Mesenchymal stem cell (in vitro differentiated cells and primary cell): ENCODE measurements at regions not wholly inside any gene's neighbourhood (a gene's known extent, or its start where the extent isn't known, plus 50 kb on each side); places are given as distances from the start of the nearest gene placed in this dataset.

Source experiments
- DNase-seq: peaks from one replicate; pipeline ENCODE4 v3.0.0-alpha.2; 2013
- H2AFZ ChIP-seq: one replicate; pipeline ENCODE4 v1.6.1; 2013; ENCODE audit warnings: low read depth, mild to moderate bottlenecking, control low read depth, inconsistent platforms, low read length, moderate library complexity
- H2AK5ac ChIP-seq: 2 replicates; pipeline ENCODE4 v1.6.1; 2013; ENCODE audit warnings: low read length, moderate library complexity, mild to moderate bottlenecking, inconsistent platforms; ENCODE audit not compliant: severe bottlenecking
- H2BK120ac ChIP-seq: one replicate; pipeline ENCODE4 v1.6.1; 2013; ENCODE audit warnings: low read depth, mild to moderate bottlenecking, inconsistent platforms, low read length, moderate library complexity
- H2BK12ac ChIP-seq, 2 experiments: one replicate each; pipeline ENCODE4 v1.6.1; 2013; ENCODE audit warnings: inconsistent platforms in 2 of 2, low read length in 2 of 2, mild to moderate bottlenecking in 2 of 2, moderate library complexity in 2 of 2, control low read depth in 1 of 2
- H2BK15ac ChIP-seq: one replicate; pipeline ENCODE4 v1.6.1; 2013; ENCODE audit warnings: mild to moderate bottlenecking, low read depth, inconsistent platforms; ENCODE audit not compliant: poor library complexity, severe bottlenecking
- H2BK5ac ChIP-seq: 2 replicates; pipeline ENCODE4 v1.6.1; 2013; ENCODE audit warnings: low read depth, mild to moderate bottlenecking, low read length, control low read depth, inconsistent platforms; ENCODE audit not compliant: poor library complexity, severe bottlenecking
- H3K14ac ChIP-seq, 2 experiments: one replicate each; pipeline ENCODE4 v1.6.1; 2013; ENCODE audit warnings: inconsistent platforms in 2 of 2, low read length in 2 of 2, control low read depth in 1 of 2, mild to moderate bottlenecking in 1 of 2, moderate library complexity in 1 of 2
- H3K18ac ChIP-seq, 2 experiments: one replicate each; pipeline ENCODE4 v1.6.1; 2013; ENCODE audit warnings: inconsistent platforms in 2 of 2, low read length in 2 of 2, control low read depth in 1 of 2, low read depth in 1 of 2, mild to moderate bottlenecking in 1 of 2
- H3K23ac ChIP-seq, 2 experiments: one replicate each; pipeline ENCODE4 v1.6.1; 2013; ENCODE audit warnings: inconsistent platforms in 2 of 2, low read length in 2 of 2, mild to moderate bottlenecking in 2 of 2, moderate library complexity in 2 of 2, control low read depth in 1 of 2
- H3K27ac ChIP-seq: 2 replicates; pipeline ENCODE4 v1.5.1; 2013; ENCODE audit warnings: mild to moderate bottlenecking, moderate library complexity, low read length, control low read depth, inconsistent platforms; ENCODE audit not compliant: poor library complexity, severe bottlenecking
- H3K27me3 ChIP-seq, 2 experiments: 2 replicates each; pipeline versions ENCODE4 v1.6.1 to v1.7.0; 2013; ENCODE audit warnings: low read length in 2 of 2, mild to moderate bottlenecking in 2 of 2, moderate library complexity in 2 of 2, control low read depth in 1 of 2, inconsistent platforms in 1 of 2; ENCODE audit not compliant: control insufficient read depth in 1 of 2, insufficient read depth in 1 of 2
- H3K36me3 ChIP-seq, 2 experiments: 2 replicates each; pipeline versions ENCODE4 v1.6.1 to v1.7.0; 2013; ENCODE audit warnings: low read length in 2 of 2, control low read depth in 1 of 2, inconsistent platforms in 1 of 2, low read depth in 1 of 2, mild to moderate bottlenecking in 1 of 2; ENCODE audit not compliant: insufficient read depth in 2 of 2, control insufficient read depth in 1 of 2
- H3K4ac ChIP-seq, 2 experiments: one replicate each; pipeline ENCODE4 v1.6.1; 2013; ENCODE audit warnings: inconsistent platforms in 2 of 2, low read length in 2 of 2, mild to moderate bottlenecking in 2 of 2, moderate library complexity in 2 of 2, control low read depth in 1 of 2, low read depth in 1 of 2
- H3K4me1 ChIP-seq: 2 replicates; pipeline ENCODE4 v1.6.1; 2013; ENCODE audit warnings: low read depth, low read length, control low read depth; ENCODE audit not compliant: control insufficient read depth, insufficient read depth
- H3K4me2 ChIP-seq: 2 replicates; pipeline ENCODE4 v1.6.1; 2013; ENCODE audit warnings: low read length, mild to moderate bottlenecking, inconsistent platforms; ENCODE audit not compliant: poor library complexity, severe bottlenecking
- H3K4me3 ChIP-seq, 2 experiments: 2 replicates each; pipeline versions ENCODE4 v1.5.1 to v1.7.0; 2013; ENCODE audit warnings: low read length in 2 of 2, mild to moderate bottlenecking in 2 of 2, control low read depth in 1 of 2, low read depth in 1 of 2; ENCODE audit not compliant: insufficient read depth in 1 of 2
- H3K79me1 ChIP-seq: replicated peaks from 2 replicates; pipeline ENCODE4 v1.6.1; 2013; ENCODE audit warnings: mild to moderate bottlenecking, control low read depth, low read length, inconsistent platforms; ENCODE audit not compliant: poor library complexity, severe bottlenecking
- H3K9ac ChIP-seq: 2 replicates; pipeline ENCODE4 v1.7.0; 2013; ENCODE audit warnings: mild to moderate bottlenecking, low read length, moderate library complexity
- H3K9me3 ChIP-seq: 2 replicates; pipeline ENCODE4 v1.7.0; 2013; ENCODE audit warnings: mild to moderate bottlenecking, low read length; ENCODE audit not compliant: control insufficient read depth
- H4K8ac ChIP-seq: one replicate; pipeline ENCODE4 v1.6.1; 2013; ENCODE audit warnings: inconsistent platforms, mild to moderate bottlenecking, low read length, moderate library complexity
- H4K91ac ChIP-seq: one replicate; pipeline ENCODE4 v1.6.1; 2013; ENCODE audit warnings: mild to moderate bottlenecking, low read length, inconsistent platforms
- WGBS: methylation state at CpG from one replicate; pipeline ENCODE4 v1.1.7; 2013; ENCODE audit warnings: mixed read lengths; 5-methylcytosine and 5-hydroxymethylcytosine counted together

DNA sequence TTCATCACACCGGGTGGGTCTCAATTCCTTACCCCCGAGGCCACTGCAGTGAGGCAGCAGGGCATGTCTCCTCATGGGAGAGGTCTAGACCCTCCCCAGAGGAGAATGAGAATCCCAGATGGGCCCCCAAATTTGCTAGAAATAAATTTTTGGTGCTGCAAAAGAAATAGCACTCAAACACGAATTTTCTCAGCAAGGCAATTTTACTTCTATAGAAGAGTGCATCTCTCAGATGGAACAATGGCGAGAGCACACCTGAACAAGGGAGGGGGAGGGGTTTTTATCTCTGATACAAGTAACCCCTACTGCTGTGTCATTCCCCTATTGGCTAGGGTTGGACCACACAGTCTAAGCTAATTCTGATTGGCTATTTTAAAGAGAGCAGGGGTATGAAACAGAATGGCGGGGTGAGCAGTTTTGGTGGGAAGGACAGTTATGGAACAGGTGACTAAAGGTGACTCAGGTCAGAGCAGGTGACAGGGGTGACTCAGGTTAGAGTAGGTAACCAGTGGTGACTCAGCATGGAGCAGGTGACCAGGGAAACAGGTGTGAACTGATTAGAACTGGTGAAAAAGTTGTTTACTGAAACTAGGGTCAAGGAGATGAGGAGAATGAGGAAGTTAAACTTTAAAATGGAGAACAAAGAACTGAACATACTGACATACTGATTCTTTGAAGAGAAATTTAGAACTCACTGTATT, 93.0 kb upstream of the WNT7A start:
- H3K23ac ChIP-seq: no peak overlapping the region
- no peaks in the 10 kb centered on the region for H3K79me1 ChIP-seq
- H3K36me3 ChIP-seq: no peaks in the 10 kb centered on the region
- H2BK120ac ChIP-seq: no peak overlapping the region
- no peak overlapping the region for H2AFZ ChIP-seq
- H3K18ac ChIP-seq: no peak overlapping the region
- no peak overlapping the region for H3K4me3 ChIP-seq
- no peak overlapping the region for H4K91ac ChIP-seq
- H3K4me2 ChIP-seq: no peak overlapping the region
- H3K27me3 ChIP-seq: no peaks in the 10 kb centered on the region
- H4K8ac ChIP-seq: no peak overlapping the region
- no peak overlapping the region for H2BK15ac ChIP-seq
- DNase-seq: no peak
- H3K9me3 ChIP-seq: peaks cover 27% of the 10 kb centered on the region
- no peak overlapping the region for H2AK5ac ChIP-seq
- H3K9ac ChIP-seq: no peak overlapping the region
- H3K14ac ChIP-seq: no peak overlapping the region
- H3K27ac ChIP-seq: no peak overlapping the region
- H3K4ac ChIP-seq: no peak overlapping the region
- 64% methylated on average over 5 of the region's 5 CpGs for WGBS
- no peaks in the 10 kb centered on the region for H3K4me1 ChIP-seq
- no peak overlapping the region for H2BK12ac ChIP-seq
- no peak overlapping the region for H2BK5ac ChIP-seq

- H3K4ac ChIP-seq: no peak overlapping the region
- peaks cover 6% of the 10 kb centered on the region for H3K9me3 ChIP-seq
- H2BK5ac ChIP-seq: no peak overlapping the region
- no peaks in the 10 kb centered on the region for H3K27me3 ChIP-seq
- H3K4me1 ChIP-seq: no peaks in the 10 kb centered on the region
- H2BK15ac ChIP-seq: no peak overlapping the region
- no peak overlapping the region for H3K18ac ChIP-seq
- no peak overlapping the region for H4K91ac ChIP-seq
- H3K4me3 ChIP-seq: no peak overlapping the region
- H2AK5ac ChIP-seq: no peak overlapping the region
- no peak overlapping the region for H2BK120ac ChIP-seq
- no peak overlapping the region for H3K27ac ChIP-seq
- no peak for DNase-seq
- no peak overlapping the region for H2BK12ac ChIP-seq
- H3K79me1 ChIP-seq: no peaks in the 10 kb centered on the region
- no peak overlapping the region for H3K23ac ChIP-seq
- H3K14ac ChIP-seq: no peak overlapping the region
- H3K4me2 ChIP-seq: no peak overlapping the region
- H2AFZ ChIP-seq: no peak overlapping the region
- WGBS: 33% methylated on average over 2 of the region's 3 CpGs
- H3K36me3 ChIP-seq: no peaks in the 10 kb centered on the region
- no peak overlapping the region for H4K8ac ChIP-seq
- H3K9ac ChIP-seq: no peak overlapping the region
These were observed 86.4 kb upstream of the WNT7A start for GRCh38 chr3:13966302-13966701.

GRCh38 chr3:13963137-13963886, 83.4 kb upstream of the WNT7A start:
- no peaks in the 10 kb centered on the region for H3K79me1 ChIP-seq
- no peaks in the 10 kb centered on the region for H3K36me3 ChIP-seq
- no peak overlapping the region for H3K14ac ChIP-seq
- WGBS: 89% methylated on average over 4 of the region's 4 CpGs
- no peaks in the 10 kb centered on the region for H3K9me3 ChIP-seq
- no peak overlapping the region for H2BK5ac ChIP-seq
- no peak overlapping the region for H3K18ac ChIP-seq
- no peak overlapping the region for H3K4ac ChIP-seq
- H4K91ac ChIP-seq: no peak overlapping the region
- no peak overlapping the region for H4K8ac ChIP-seq
- H2AK5ac ChIP-seq: no peak overlapping the region
- H2BK120ac ChIP-seq: no peak overlapping the region
- H2BK12ac ChIP-seq: no peak overlapping the region
- no peaks in the 10 kb centered on the region for H3K27me3 ChIP-seq
- no peak overlapping the region for H3K27ac ChIP-seq
- no peak overlapping the region for H3K4me2 ChIP-seq
- no peak overlapping the region for H3K9ac ChIP-seq
- no peak for DNase-seq
- H3K23ac ChIP-seq: no peak overlapping the region
- no peak overlapping the region for H2BK15ac ChIP-seq
- H2AFZ ChIP-seq: no peak overlapping the region
- H3K4me1 ChIP-seq: no peaks in the 10 kb centered on the region
- no peak overlapping the region for H3K4me3 ChIP-seq

DNA sequence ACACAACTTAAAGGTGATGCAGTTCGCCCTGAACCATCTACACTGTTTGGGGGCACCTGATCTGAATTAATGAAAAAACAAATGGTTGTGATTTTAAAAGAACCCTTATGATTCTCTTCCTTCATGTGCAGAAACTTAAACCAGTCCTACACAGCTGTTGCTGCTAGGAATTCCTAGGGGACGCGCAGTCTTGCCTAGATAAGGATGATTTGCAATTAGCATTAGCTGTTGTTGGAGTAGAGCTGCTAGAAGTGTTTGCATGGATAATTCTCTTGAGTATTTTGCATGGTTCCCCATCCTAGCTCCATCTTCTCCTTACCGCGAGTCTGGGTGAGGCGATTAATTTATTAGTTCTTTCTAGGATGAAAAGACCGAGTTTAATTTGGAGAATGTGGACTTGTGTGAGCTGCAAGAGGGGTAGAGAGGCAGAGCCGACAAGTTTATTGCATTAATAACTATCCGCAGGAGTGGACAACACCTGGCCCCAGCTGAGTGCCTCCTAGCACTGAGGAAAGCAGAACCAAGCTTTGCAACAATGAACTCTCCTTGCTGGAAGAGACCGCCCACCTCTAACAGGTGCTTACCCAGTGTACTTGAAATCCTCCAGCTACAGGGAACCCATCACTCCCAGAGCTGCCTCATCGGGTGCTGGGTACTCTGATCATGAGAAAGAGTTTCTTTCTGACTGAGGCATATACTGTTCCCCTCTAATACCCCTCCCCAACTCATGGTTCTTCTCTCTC, 75.0 kb upstream of the WNT7A start:
- Histone ChIP-seq H2BK120ac (no peak overlapping the region), H3K4ac (no peak overlapping the region), H3K36me3 (no peaks in the 10 kb centered on the region)

More for the DNA sequence above, 75.0 kb upstream of the WNT7A start:
- H3K4me3 ChIP-seq: no peak overlapping the region
- no peaks in the 10 kb centered on the region for H3K79me1 ChIP-seq
- no peak overlapping the region for H2BK5ac ChIP-seq
- no peak overlapping the region for H2AK5ac ChIP-seq
- H3K4me1 ChIP-seq: no peaks in the 10 kb centered on the region
- no peak overlapping the region for H3K18ac ChIP-seq
- DNase-seq: no peak
- no peak overlapping the region for H2BK12ac ChIP-seq
- no peak overlapping the region for H3K14ac ChIP-seq
- WGBS: 75% methylated on average over 9 of the region's 11 CpGs
- no peak overlapping the region for H2BK15ac ChIP-seq
- no peak overlapping the region for H3K23ac ChIP-seq
- no peaks in the 10 kb centered on the region for H3K27me3 ChIP-seq
- H3K4me2 ChIP-seq: no peak overlapping the region
- no peak overlapping the region for H4K91ac ChIP-seq
- no peak overlapping the region for H2AFZ ChIP-seq
- no peaks in the 10 kb centered on the region for H3K9me3 ChIP-seq
- no peak overlapping the region for H3K27ac ChIP-seq
- no peak overlapping the region for H4K8ac ChIP-seq
- H3K9ac ChIP-seq: no peak overlapping the region
